ENCODE measurements at regions not wholly inside any gene's neighbourhood (a gene's known extent, or its start where the extent isn't known, plus 50 kb on each side); places are given as distances from the start of the nearest gene placed in this dataset.

DNA sequence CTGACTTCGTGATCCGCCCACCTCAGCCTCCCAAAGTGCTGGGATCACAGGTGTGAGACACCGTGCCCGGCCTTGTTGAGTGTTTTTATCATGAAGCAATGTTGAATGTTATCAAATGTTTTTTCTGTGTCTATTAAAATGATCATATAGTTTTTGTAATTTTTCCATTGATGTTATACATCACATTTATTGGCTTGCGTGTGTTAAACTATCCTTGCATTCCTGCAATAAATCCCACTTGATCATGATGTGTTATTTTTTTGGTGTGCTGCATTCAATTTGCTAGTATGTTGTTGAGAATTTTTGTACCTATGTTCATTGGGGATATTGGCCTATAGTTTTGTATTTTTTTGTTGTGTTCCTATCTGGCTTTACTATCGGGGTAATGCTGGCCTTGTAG, 113.1 kb upstream of the PARD3B start:
- TF ChIP-seq EZH2 (IDR thresholded peaks at IDR 0.05; ENCODE audit: borderline replicate concordance, low read length) = no peak
- TF ChIP-seq, protein P1, sequence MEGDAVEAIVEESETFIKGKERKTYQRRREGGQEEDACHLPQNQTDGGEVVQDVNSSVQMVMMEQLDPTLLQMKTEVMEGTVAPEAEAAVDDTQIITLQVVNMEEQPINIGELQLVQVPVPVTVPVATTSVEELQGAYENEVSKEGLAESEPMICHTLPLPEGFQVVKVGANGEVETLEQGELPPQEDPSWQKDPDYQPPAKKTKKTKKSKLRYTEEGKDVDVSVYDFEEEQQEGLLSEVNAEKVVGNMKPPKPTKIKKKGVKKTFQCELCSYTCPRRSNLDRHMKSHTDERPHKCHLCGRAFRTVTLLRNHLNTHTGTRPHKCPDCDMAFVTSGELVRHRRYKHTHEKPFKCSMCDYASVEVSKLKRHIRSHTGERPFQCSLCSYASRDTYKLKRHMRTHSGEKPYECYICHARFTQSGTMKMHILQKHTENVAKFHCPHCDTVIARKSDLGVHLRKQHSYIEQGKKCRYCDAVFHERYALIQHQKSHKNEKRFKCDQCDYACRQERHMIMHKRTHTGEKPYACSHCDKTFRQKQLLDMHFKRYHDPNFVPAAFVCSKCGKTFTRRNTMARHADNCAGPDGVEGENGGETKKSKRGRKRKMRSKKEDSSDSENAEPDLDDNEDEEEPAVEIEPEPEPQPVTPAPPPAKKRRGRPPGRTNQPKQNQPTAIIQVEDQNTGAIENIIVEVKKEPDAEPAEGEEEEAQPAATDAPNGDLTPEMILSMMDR (IDR thresholded peaks at IDR 0.05; ENCODE audit: low read length) = no peak
